SK-N-SH treated with all-trans-retinoic acid at 6 μM for 48 hours (cell line): ENCODE measurements at regions not wholly inside any gene's neighbourhood (a gene's known extent, or its start where the extent isn't known, plus 50 kb on each side); places are given as distances from the start of the nearest gene placed in this dataset.

Source experiments
- ARNTL ChIP-seq: fragments of 450-650 bp; formaldehyde crosslinking; IDR thresholded peaks from 2 replicates; pipeline ENCODE4 v1.5.0; 2020; ENCODE audit warnings: low read depth, mild to moderate bottlenecking, moderate library complexity, borderline replicate concordance
- BACH2 ChIP-seq: fragments of 250-450 bp; sonication (Bioruptor Pico); IDR thresholded peaks from 2 replicates; pipeline ENCODE4 v1.9.0; 2021; ENCODE audit warnings: mild to moderate bottlenecking, borderline replicate concordance
- CREB5 ChIP-seq: fragments of 250-450 bp; sonication (Bioruptor Pico); IDR thresholded peaks from 2 replicates; pipeline ENCODE4 v1.5.1; 2020; ENCODE audit warnings: low read depth, mild to moderate bottlenecking, moderate library complexity
- POU6F1 ChIP-seq: fragments of 250-450 bp; sonication (Bioruptor Pico); IDR thresholded peaks from 2 replicates; pipeline ENCODE4 v1.8.0; 2021; ENCODE audit warnings: low read depth, mild to moderate bottlenecking, moderate library complexity, borderline replicate concordance
- SNAI2 ChIP-seq: fragments of 250-450 bp; sonication (Bioruptor Pico); IDR thresholded peaks from 2 replicates; pipeline ENCODE4 v1.5.0; 2020; ENCODE audit warnings: mild to moderate bottlenecking, moderate library complexity
- TSHZ2 ChIP-seq: fragments of 250-450 bp; sonication (Bioruptor Pico); IDR thresholded peaks from 2 replicates; pipeline ENCODE4 v1.5.0; 2020; ENCODE audit warnings: mild to moderate bottlenecking, moderate library complexity
- ZFP3 ChIP-seq: fragments of 250-450 bp; sonication (Bioruptor Pico); IDR thresholded peaks from 2 replicates; pipeline ENCODE4 v1.5.0; 2020; ENCODE audit warnings: mild to moderate bottlenecking, moderate library complexity
- ZNF565 ChIP-seq: fragments of 450-650 bp; formaldehyde crosslinking; conservative IDR thresholded peaks from 2 replicates; pipeline ENCODE4 v1.5.0; 2020; ENCODE audit warnings: low read depth, mild to moderate bottlenecking, moderate library complexity
- ZNF8 ChIP-seq: fragments of 450-650 bp; formaldehyde crosslinking; IDR thresholded peaks from 2 replicates; pipeline ENCODE4 v1.5.0; 2020; ENCODE audit warnings: mild to moderate bottlenecking, moderate library complexity
- TF ChIP-seq, protein P1 (sequence below): fragments of 250-450 bp; sonication (Bioruptor Pico); IDR thresholded peaks from 2 replicates; pipeline ENCODE4 v1.5.1; 2021; ENCODE audit warnings: mild to moderate bottlenecking, moderate library complexity

DNA sequence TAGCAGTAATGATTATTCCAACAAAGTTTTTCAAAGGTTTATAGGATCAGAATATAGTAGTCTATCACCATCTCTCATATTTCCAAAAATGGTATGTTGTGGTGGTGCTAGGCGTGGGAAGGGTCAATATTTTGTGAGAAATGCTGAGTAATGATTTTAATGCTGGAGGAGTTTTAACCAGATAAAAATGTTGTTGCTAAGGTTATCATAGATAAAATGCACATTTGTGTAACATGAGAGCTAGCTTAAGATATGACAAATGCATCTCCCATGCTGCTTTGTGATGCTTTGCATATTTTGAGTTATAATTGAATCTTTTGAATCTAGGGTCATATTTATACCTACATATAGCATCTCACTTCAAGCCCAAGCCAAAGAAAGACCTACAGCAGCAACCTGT lies 103.9 kb upstream of the ROBO1 start:
- TF ChIP-seq ZNF565 (CRISPR knock-in tag) (no peak), ZNF8 (CRISPR knock-in tag) (no peak), BACH2 (CRISPR knock-in tag) (no peak), TSHZ2 (CRISPR knock-in tag) (no peak), CREB5 (CRISPR knock-in tag) (no peak), SNAI2 (CRISPR knock-in tag) (no peak), ARNTL (CRISPR knock-in tag) (no peak), ZFP3 (CRISPR knock-in tag) (0 out of 2 replicates have a peak, but pooled peaks have one; percentile 7), POU6F1 (no peak)
- TF ChIP-seq, protein P1, sequence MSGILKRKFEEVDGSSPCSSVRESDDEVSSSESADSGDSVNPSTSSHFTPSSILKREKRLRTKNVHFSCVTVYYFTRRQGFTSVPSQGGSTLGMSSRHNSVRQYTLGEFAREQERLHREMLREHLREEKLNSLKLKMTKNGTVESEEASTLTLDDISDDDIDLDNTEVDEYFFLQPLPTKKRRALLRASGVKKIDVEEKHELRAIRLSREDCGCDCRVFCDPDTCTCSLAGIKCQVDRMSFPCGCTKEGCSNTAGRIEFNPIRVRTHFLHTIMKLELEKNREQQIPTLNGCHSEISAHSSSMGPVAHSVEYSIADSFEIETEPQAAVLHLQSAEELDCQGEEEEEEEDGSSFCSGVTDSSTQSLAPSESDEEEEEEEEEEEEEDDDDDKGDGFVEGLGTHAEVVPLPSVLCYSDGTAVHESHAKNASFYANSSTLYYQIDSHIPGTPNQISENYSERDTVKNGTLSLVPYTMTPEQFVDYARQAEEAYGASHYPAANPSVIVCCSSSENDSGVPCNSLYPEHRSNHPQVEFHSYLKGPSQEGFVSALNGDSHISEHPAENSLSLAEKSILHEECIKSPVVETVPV (CRISPR knock-in tag): no peak
